ENCODE measurements at regions not wholly inside any gene's neighbourhood (a gene's known extent, or its start where the extent isn't known, plus 50 kb on each side); places are given as distances from the start of the nearest gene placed in this dataset.

GRCh38 chr2:19219060-19219459 lies 139.4 kb downstream of the OSR1 start:
- DNase-seq (ENCODE audit: low read depth) = no peak
- H3K4me3 ChIP-seq (ENCODE audit: low read length) = no peak overlapping the region
- no peak for TF ChIP-seq CTCF (conservative IDR thresholded peaks at IDR 0.05; ENCODE audit: low read depth, low read length)

GRCh38 chr2:19218166-19218565 lies 140.3 kb downstream of the OSR1 start:
- no peak overlapping the region for H3K4me3 ChIP-seq (ENCODE audit: low read length)
- TF ChIP-seq CTCF (conservative IDR thresholded peaks at IDR 0.05; ENCODE audit: low read depth, low read length) = no peak
- no peak for DNase-seq (ENCODE audit: low read depth)

GRCh38 chr2:19216676-19217602 lies 141.5 kb downstream of the OSR1 start:
- H3K4me3 ChIP-seq (ENCODE audit: low read length) = no peak overlapping the region
- TF ChIP-seq CTCF (conservative IDR thresholded peaks at IDR 0.05; ENCODE audit: low read depth, low read length) = no peak
- DNase-seq (ENCODE audit: low read depth) = no peak

- no peak overlapping the region for H3K4me3 ChIP-seq (ENCODE audit: low read length)
- DNase-seq (ENCODE audit: low read depth) = no peak
- TF ChIP-seq CTCF (conservative IDR thresholded peaks at IDR 0.05; ENCODE audit: low read depth, low read length) = no peak
These were observed 142.2 kb downstream of the OSR1 start for GRCh38 chr2:19216238-19216637.

GRCh38 chr2:19214682-19215391 lies 143.6 kb downstream of the OSR1 start:
- no peak for DNase-seq (ENCODE audit: low read depth)
- TF ChIP-seq CTCF (conservative IDR thresholded peaks at IDR 0.05; ENCODE audit: low read depth, low read length) = no peak
- no peak overlapping the region for H3K4me3 ChIP-seq (ENCODE audit: low read length)

GRCh38 chr2:19209575-19210341 lies 148.7 kb downstream of the OSR1 start:
- no peak overlapping the region for H3K4me3 ChIP-seq (ENCODE audit: low read length)
- no peak for TF ChIP-seq CTCF (conservative IDR thresholded peaks at IDR 0.05; ENCODE audit: low read depth, low read length)
- DNase-seq (ENCODE audit: low read depth) = no peak

Data from retinal pigment epithelial cell (primary cell).